SK-N-SH (cell line): ENCODE measurements at regions not wholly inside any gene's neighbourhood (a gene's known extent, or its start where the extent isn't known, plus 50 kb on each side); places are given as distances from the start of the nearest gene placed in this dataset.

Experiments
- CTCF ChIA-PET: fragments of 300-600, 350-600 bp; formaldehyde crosslinking; extraction: SDS; loops from one replicate; lab custom pipeline; 2021; lab: Yijun Ruan, JAX
- POLR2A ChIA-PET: fragments of 350-600 bp; sonication (Branson Sonifier 250); formaldehyde crosslinking; extraction: SDS; loops from one replicate; lab custom pipeline; 2020; ENCODE audit warnings: antibody characterized with exemption, inconsistent platforms; lab: Yijun Ruan, JAX
- DNase-seq: peaks from one replicate; pipeline ENCODE4 v3.0.0; 2012
- H2AFZ ChIP-seq: fragments of 200-600 bp; sonication (generic); 2 replicates; pipeline ENCODE4 v1.8.1; 2016; ENCODE audit warnings: antibody characterized with exemption, mild to moderate bottlenecking, low read depth
- H3F3A ChIP-seq: fragments of 200-600 bp; sonication (generic); replicated peaks from 2 replicates; pipeline ENCODE3; 2016; ENCODE audit warnings: antibody characterized with exemption, mild to moderate bottlenecking; ENCODE audit not compliant: insufficient read depth
- H3K27ac ChIP-seq, 2 experiments: fragments of 200-500 bp in 1 of 2; fragments of 200-600 bp in 1 of 2; sonication (Bioruptor generic) in 1 of 2; sonication (generic), shearing (Covaris generic) in 1 of 2; 2 replicates each; pipeline versions ENCODE4 v1.5.1 to v1.6.1; 2014 to 2016; ENCODE audit warnings: low read depth in 2 of 2, inconsistent platforms in 1 of 2, low read length in 1 of 2, mild to moderate bottlenecking in 1 of 2, mixed read lengths in 1 of 2
- H3K27me3 ChIP-seq: fragments of 200-600 bp; sonication (generic), shearing (Covaris generic); 2 replicates; pipeline ENCODE4 v1.6.1; 2016; ENCODE audit warnings: mixed run types; ENCODE audit not compliant: insufficient read depth
- H3K36me3 ChIP-seq, 2 experiments: fragments of 200-500 bp in 1 of 2; fragments of 200-600 bp in 1 of 2; sonication (Bioruptor generic) in 1 of 2; sonication (generic) in 1 of 2; replicated peaks in 1 of 2; 2 replicates each; pipeline versions ENCODE3 to v1.5.1; 2014 to 2016; ENCODE audit warnings: low read length in 1 of 2, mild to moderate bottlenecking in 1 of 2; ENCODE audit not compliant: insufficient read depth in 2 of 2, control insufficient read depth in 1 of 2
- H3K4me1 ChIP-seq, 2 experiments: fragments of 200-500 bp in 1 of 2; fragments of 200-600 bp in 1 of 2; sonication (Bioruptor generic) in 1 of 2; sonication (generic), shearing (Covaris generic) in 1 of 2; 2 replicates each; pipeline versions ENCODE4 v1.5.1 to v1.6.1; 2014 to 2016; ENCODE audit warnings: low read depth in 1 of 2, low read length in 1 of 2, mixed run types in 1 of 2; ENCODE audit not compliant: insufficient read depth in 2 of 2, control insufficient read depth in 1 of 2
- H3K4me2 ChIP-seq: fragments of 200-600 bp; sonication (generic), shearing (Covaris generic); 2 replicates; pipeline ENCODE4 v1.6.1; 2017; ENCODE audit warnings: mixed run types
- H3K4me3 ChIP-seq, 2 experiments: fragments of 200-500 bp in 1 of 2; fragments of 200-600 bp in 1 of 2; sonication (Bioruptor generic) in 1 of 2; sonication (generic), shearing (Covaris generic) in 1 of 2; 2 replicates each; pipeline versions ENCODE4 v1.5.1 to v1.8.1; 2014 to 2016; ENCODE audit warnings: low read depth in 2 of 2, inconsistent platforms in 1 of 2, low read length in 1 of 2, mild to moderate bottlenecking in 1 of 2, mixed read lengths in 1 of 2, moderate library complexity in 1 of 2
- H3K79me2 ChIP-seq: fragments of 200-600 bp; sonication (generic); 2 replicates; pipeline ENCODE4 v1.8.1; 2017; ENCODE audit warnings: mild to moderate bottlenecking; ENCODE audit not compliant: insufficient read depth
- H3K9ac ChIP-seq: fragments of 200-600 bp; sonication (generic); 2 replicates; pipeline ENCODE4 v1.6.1; 2017; ENCODE audit warnings: mixed run types
- H3K9me2 ChIP-seq: fragments of 200-600 bp; sonication (generic); 2 replicates; pipeline ENCODE4 v1.6.1; 2017; ENCODE audit warnings: mixed run types
- H3K9me3 ChIP-seq: fragments of 200-600 bp; sonication (generic); 2 replicates; pipeline ENCODE4 v1.6.1; 2017; ENCODE audit warnings: mixed run types, mild to moderate bottlenecking, moderate library complexity
- H4K20me1 ChIP-seq: fragments of 200-600 bp; sonication (generic); 2 replicates; pipeline ENCODE4 v1.6.1; 2017; ENCODE audit warnings: mild to moderate bottlenecking, mixed run types; ENCODE audit not compliant: insufficient read depth
- CTCF ChIP-seq: fragments of 200-600 bp; sonication (generic); IDR thresholded peaks from 2 replicates; pipeline ENCODE4 v1.6.1; 2017; ENCODE audit warnings: antibody characterized with exemption, mild to moderate bottlenecking, moderate library complexity
- ELF1 ChIP-seq: IDR thresholded peaks from 2 replicates; pipeline ENCODE4 v1.4.0; 2012
- EZH2phosphoT487 ChIP-seq: fragments of 200-600 bp; sonication (generic); IDR thresholded peaks from 2 replicates; pipeline ENCODE4 v1.6.1; 2017; ENCODE audit warnings: low read depth, mixed run types, mild to moderate bottlenecking, antibody characterized with exemption, moderate library complexity, borderline replicate concordance
- FOSL2 ChIP-seq: IDR thresholded peaks from 2 replicates; pipeline ENCODE4 v1.4.0; 2012; ENCODE audit warnings: low read depth, mild to moderate bottlenecking, moderate library complexity, borderline replicate concordance
- FOXJ3 ChIP-seq: sonication (generic); formaldehyde crosslinking; IDR thresholded peaks from 2 replicates; pipeline ENCODE4 v1.5.1; 2020; ENCODE audit warnings: mild to moderate bottlenecking, missing genetic modification reagents
- GATA2 ChIP-seq: sonication (generic); formaldehyde crosslinking; IDR thresholded peaks from 2 replicates; pipeline ENCODE4 v1.5.0; 2020; ENCODE audit warnings: mild to moderate bottlenecking, missing genetic modification reagents
- MEF2A ChIP-seq: IDR thresholded peaks from 2 replicates; pipeline ENCODE4 v1.4.0; 2012; ENCODE audit warnings: low read depth, borderline replicate concordance
- MXI1 ChIP-seq: IDR thresholded peaks from 2 replicates; pipeline ENCODE4 v1.6.1; 2012; ENCODE audit warnings: mild to moderate bottlenecking, low read depth, low read length, improper control_type of control experiment
- NFIC ChIP-seq: IDR thresholded peaks from 2 replicates; pipeline ENCODE4 v1.4.0; 2012; ENCODE audit warnings: borderline replicate concordance
- PBX3 ChIP-seq: IDR thresholded peaks from 2 replicates; pipeline ENCODE4; 2012
- RAD21 ChIP-seq: IDR thresholded peaks from 2 replicates; pipeline ENCODE4 v1.6.1; 2012; ENCODE audit warnings: mild to moderate bottlenecking, low read length
- REST ChIP-seq: IDR thresholded peaks from 2 replicates; pipeline ENCODE4 v1.6.1; 2012; ENCODE audit warnings: mild to moderate bottlenecking, low read depth, low read length, moderate library complexity
- RFX5 ChIP-seq: IDR thresholded peaks from 2 replicates; pipeline ENCODE4 v1.6.1; 2012; ENCODE audit warnings: mild to moderate bottlenecking, improper control_type of control experiment, low read length
- RXRA ChIP-seq: IDR thresholded peaks from 2 replicates; pipeline ENCODE4 v1.4.0; 2012; ENCODE audit warnings: low read depth, mild to moderate bottlenecking, borderline replicate concordance
- SIN3A ChIP-seq: IDR thresholded peaks from 2 replicates; pipeline ENCODE4 v1.6.1; 2012; ENCODE audit warnings: low read depth, mild to moderate bottlenecking, low read length, moderate library complexity, borderline replicate concordance
- SMC3 ChIP-seq: IDR thresholded peaks from 2 replicates; pipeline ENCODE4 v1.6.1; 2012; ENCODE audit warnings: low read depth, low read length, improper control_type of control experiment
- USF2 ChIP-seq: fragments of 150-350 bp; IDR thresholded peaks from 2 replicates; pipeline ENCODE4 v1.6.1; 2017; ENCODE audit warnings: antibody characterized with exemption, low read length, low read depth, borderline replicate concordance
- ZBTB33 ChIP-seq: IDR thresholded peaks from 2 replicates; pipeline ENCODE4 v1.4.0; 2012; ENCODE audit warnings: low read depth, borderline replicate concordance
- WGBS: methylation state at CpG from one replicate; pipeline ENCODE4 v1.1.6; 2017; ENCODE audit warnings: low lambda C conversion rate; 5-methylcytosine and 5-hydroxymethylcytosine counted together

- Histone ChIP-seq H3K36me3 (no peaks in the 10 kb centered on the region), H3F3A (no peaks in the 10 kb centered on the region), H3K27me3 (no peaks in the 10 kb centered on the region), H3K9ac (no peak overlapping the region), H3K4me1 (no peaks in the 10 kb centered on the region), H3K4me2 (no peak overlapping the region), H3K27ac (no peak overlapping the region), H2AFZ (no peak overlapping the region), H3K9me2 (no peaks in the 10 kb centered on the region), H3K4me3 (no peak overlapping the region), H3K9me3 (no peaks in the 10 kb centered on the region), H4K20me1 (no peaks in the 10 kb centered on the region), H3K79me2 (no peaks in the 10 kb centered on the region)
- 8% methylated on average over 4 of the region's 4 CpGs for WGBS
- DNase-seq: no peak
- ChIA-PET POLR2A (no interaction called here), CTCF (no interaction called here)
- TF ChIP-seq EZH2phosphoT487 (no peak), SMC3 (no peak), REST (no peak), FOSL2 (no peak), SIN3A (no peak), MXI1 (no peak), RXRA (no peak), RAD21 (no peak), FOXJ3 (CRISPR knock-in tag) (no peak), GATA2 (CRISPR knock-in tag) (no peak), CTCF (no peak)
Observed at GRCh38 chr3:145650170-145650569, 510.8 kb downstream of the PLOD2 start.

GRCh38 chr3:145671121-145671520 is 489.9 kb downstream of the PLOD2 start:
- Histone ChIP-seq H3K4me1 (no peaks in the 10 kb centered on the region), H3K9ac (no peak overlapping the region), H3K4me3 (no peak overlapping the region), H3K4me2 (no peak overlapping the region), H3K9me2 (no peaks in the 10 kb centered on the region), H4K20me1 (no peaks in the 10 kb centered on the region), H3K79me2 (no peaks in the 10 kb centered on the region), H3K9me3 (no peaks in the 10 kb centered on the region), H2AFZ (no peak overlapping the region), H3K27me3 (no peaks in the 10 kb centered on the region), H3K27ac (no peak overlapping the region), H3K36me3 (no peaks in the 10 kb centered on the region), H3F3A (no peaks in the 10 kb centered on the region)
- CTCF ChIA-PET: no interaction called here
- POLR2A ChIA-PET: no interaction called here
- DNase-seq: no peak
- TF ChIP-seq PBX3 (no peak), RAD21 (no peak), NFIC (no peak), ELF1 (no peak), RFX5 (no peak), MEF2A (no peak), ZBTB33 (no peak), USF2 (no peak), EZH2phosphoT487 (no peak)
